DMS79 treated with DMSO at 0.1 percent for 48 hours (cell line): ENCODE measurements at regions not wholly inside any gene's neighbourhood (a gene's known extent, or its start where the extent isn't known, plus 50 kb on each side); places are given as distances from the start of the nearest gene placed in this dataset.

Source experiments
- DNase-seq: peaks from one replicate; lab custom pipeline; 2025; lab: John Stamatoyannopoulos, UW

GRCh38 chr15:96415513-96416217 is 85.2 kb downstream of the NR2F2 start:
- no peak for DNase-seq

GRCh38 chr15:96416218-96416933 is 85.9 kb downstream of the NR2F2 start:
- DNase-seq, result no peak

- DNase-seq, result no peak
Measured at GRCh38 chr15:96416934-96417759, 86.6 kb downstream of the NR2F2 start.

- DNase-seq, result no peak
Measured at GRCh38 chr15:96417760-96418130, 87.2 kb downstream of the NR2F2 start.

GRCh38 chr15:96418146-96418545 is 87.6 kb downstream of the NR2F2 start:
- DNase-seq, result no peak

GRCh38 chr15:96421178-96421601 is 90.7 kb downstream of the NR2F2 start:
- DNase-seq, result no peak

- no peak for DNase-seq
Measured at GRCh38 chr15:96422125-96422524, 91.6 kb downstream of the NR2F2 start.

- DNase-seq, result no peak
Measured at GRCh38 chr15:96424674-96425073, 94.2 kb downstream of the NR2F2 start.

GRCh38 chr15:96428742-96429141 is 98.2 kb downstream of the NR2F2 start:
- no peak for DNase-seq

GRCh38 chr15:96431786-96432185 is 101.3 kb downstream of the NR2F2 start:
- DNase-seq, result no peak

- DNase-seq, result no peak
Measured at GRCh38 chr15:96435022-96435421, 104.5 kb downstream of the NR2F2 start.

- DNase-seq, result no peak
Measured at GRCh38 chr15:96435841-96436240, 105.3 kb downstream of the NR2F2 start.

GRCh38 chr15:96440978-96441377 is 110.5 kb downstream of the NR2F2 start:
- DNase-seq, result no peak

GRCh38 chr15:96442076-96442475 is 111.6 kb downstream of the NR2F2 start:
- DNase-seq, result no peak

GRCh38 chr15:96444865-96445264 is 114.4 kb downstream of the NR2F2 start:
- DNase-seq, result no peak

GRCh38 chr15:96448923-96449322 is 118.4 kb downstream of the NR2F2 start:
- no peak for DNase-seq

- DNase-seq, result no peak
Measured at GRCh38 chr15:96457841-96458240, 127.3 kb downstream of the NR2F2 start.

GRCh38 chr15:96460106-96460505 is 129.6 kb downstream of the NR2F2 start:
- DNase-seq, result no peak

GRCh38 chr15:96462768-96463750 is 132.6 kb downstream of the NR2F2 start:
- no peak for DNase-seq

- DNase-seq, result no peak
Measured at GRCh38 chr15:96466389-96466947, 136.0 kb downstream of the NR2F2 start.

- no peak for DNase-seq
Measured at GRCh38 chr15:96468036-96468435, 137.5 kb downstream of the NR2F2 start.
